ENCODE measurements at regions not wholly inside any gene's neighbourhood (a gene's known extent, or its start where the extent isn't known, plus 50 kb on each side); places are given as distances from the start of the nearest gene placed in this dataset.
A peak's percentile ranks its signal among the peaks of the same experiment; 100 is the strongest.

DNA sequence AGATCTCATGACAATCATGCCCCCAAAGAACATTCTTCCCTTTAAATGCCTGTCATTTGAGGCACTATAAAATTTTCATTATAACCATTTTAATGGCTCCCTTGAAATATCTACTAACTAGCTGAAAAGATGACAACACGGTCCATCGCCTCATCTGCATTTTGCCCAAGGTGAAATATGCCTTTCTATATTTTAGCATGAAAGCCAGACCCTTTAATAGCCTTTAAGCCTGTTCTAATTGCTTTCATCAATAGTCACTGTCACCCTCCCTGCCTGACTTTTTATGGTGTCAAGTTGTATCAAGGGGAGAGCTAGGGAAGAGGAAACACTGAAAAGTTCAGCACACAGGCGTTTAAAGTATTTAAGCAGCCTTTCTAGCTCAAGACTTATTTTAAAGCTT, 144.1 kb upstream of the PRICKLE2 start:
- no peaks in the 10 kb centered on the region for H3K4me1 ChIP-seq
- ATAC-seq (no peak), DNase-seq (no peak)
- H3K36me3 ChIP-seq: no peaks in the 10 kb centered on the region
- intact Hi-C loops (cut with DNase I): no loop called here
- TF ChIP-seq, protein P1, sequence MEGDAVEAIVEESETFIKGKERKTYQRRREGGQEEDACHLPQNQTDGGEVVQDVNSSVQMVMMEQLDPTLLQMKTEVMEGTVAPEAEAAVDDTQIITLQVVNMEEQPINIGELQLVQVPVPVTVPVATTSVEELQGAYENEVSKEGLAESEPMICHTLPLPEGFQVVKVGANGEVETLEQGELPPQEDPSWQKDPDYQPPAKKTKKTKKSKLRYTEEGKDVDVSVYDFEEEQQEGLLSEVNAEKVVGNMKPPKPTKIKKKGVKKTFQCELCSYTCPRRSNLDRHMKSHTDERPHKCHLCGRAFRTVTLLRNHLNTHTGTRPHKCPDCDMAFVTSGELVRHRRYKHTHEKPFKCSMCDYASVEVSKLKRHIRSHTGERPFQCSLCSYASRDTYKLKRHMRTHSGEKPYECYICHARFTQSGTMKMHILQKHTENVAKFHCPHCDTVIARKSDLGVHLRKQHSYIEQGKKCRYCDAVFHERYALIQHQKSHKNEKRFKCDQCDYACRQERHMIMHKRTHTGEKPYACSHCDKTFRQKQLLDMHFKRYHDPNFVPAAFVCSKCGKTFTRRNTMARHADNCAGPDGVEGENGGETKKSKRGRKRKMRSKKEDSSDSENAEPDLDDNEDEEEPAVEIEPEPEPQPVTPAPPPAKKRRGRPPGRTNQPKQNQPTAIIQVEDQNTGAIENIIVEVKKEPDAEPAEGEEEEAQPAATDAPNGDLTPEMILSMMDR (IDR thresholded peaks at IDR 0.05): no peak
- no peak for TF ChIP-seq POLR2A (IDR thresholded peaks at IDR 0.05)
- H3K4me3 ChIP-seq: no peak overlapping the region
- H3K9me3 ChIP-seq: no peaks in the 10 kb centered on the region
- WGBS (ENCODE audit: insufficient coverage, low coverage, low lambda C conversion rate, missing lambda C conversion rate): 79% methylated on average over 3 of the region's 3 CpGs
- H3K27me3 ChIP-seq: no peaks in the 10 kb centered on the region
- H3K27ac ChIP-seq: no peak overlapping the region

DNA sequence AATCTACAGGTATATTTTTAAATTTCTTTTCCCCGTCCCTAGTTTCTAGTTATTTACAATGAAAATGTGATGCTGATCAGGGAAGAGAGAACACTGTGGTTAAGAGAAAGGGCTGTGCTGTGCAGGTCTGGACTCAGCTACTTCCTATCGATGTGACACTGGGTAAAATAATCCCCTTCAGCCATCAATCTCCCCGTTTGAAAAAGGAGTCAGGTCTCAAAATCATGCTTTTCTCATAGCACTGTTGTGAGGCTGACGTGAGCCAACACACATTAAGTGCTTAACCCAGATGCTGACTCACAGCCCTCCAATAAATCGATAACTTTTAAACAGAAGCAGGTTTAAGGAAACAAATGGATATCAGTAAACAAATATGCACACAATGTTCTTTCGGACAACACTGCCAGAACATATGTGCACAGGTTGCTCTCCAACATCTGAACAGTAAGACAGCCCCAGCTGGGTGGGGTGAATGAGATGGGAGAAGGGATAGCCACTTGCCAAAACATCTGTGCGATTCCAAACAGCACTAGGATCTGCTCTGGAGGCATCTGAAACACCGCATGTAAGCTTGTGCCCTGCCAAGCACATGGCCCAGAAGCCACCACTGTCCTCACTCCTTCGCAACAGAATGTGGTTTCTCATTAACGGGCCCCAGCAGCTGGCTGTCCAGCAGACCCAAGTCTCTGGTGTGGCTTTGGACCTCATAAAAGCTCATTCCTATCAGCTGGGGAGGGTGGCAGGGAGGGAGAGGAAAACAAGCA, 143.2 kb upstream of the PRICKLE2 start:
- H3K4me3 ChIP-seq: no peak overlapping the region
- H3K27ac ChIP-seq: no peak overlapping the region
- no peak for DNase-seq
- H3K36me3 ChIP-seq: no peaks in the 10 kb centered on the region
- H3K4me1 ChIP-seq: no peaks in the 10 kb centered on the region
- H3K9me3 ChIP-seq: no peaks in the 10 kb centered on the region
- H3K27me3 ChIP-seq: no peaks in the 10 kb centered on the region
- WGBS (ENCODE audit: insufficient coverage, low coverage, low lambda C conversion rate, missing lambda C conversion rate): 42% methylated on average over 8 of the region's 10 CpGs
- peak; percentile 28 to 77 (median 52) for ATAC-seq
- no peak for TF ChIP-seq POLR2A (IDR thresholded peaks at IDR 0.05)
- TF ChIP-seq, protein P1 (IDR thresholded peaks at IDR 0.05): no peak
- intact Hi-C loops (cut with DNase I): no loop called here

DNA sequence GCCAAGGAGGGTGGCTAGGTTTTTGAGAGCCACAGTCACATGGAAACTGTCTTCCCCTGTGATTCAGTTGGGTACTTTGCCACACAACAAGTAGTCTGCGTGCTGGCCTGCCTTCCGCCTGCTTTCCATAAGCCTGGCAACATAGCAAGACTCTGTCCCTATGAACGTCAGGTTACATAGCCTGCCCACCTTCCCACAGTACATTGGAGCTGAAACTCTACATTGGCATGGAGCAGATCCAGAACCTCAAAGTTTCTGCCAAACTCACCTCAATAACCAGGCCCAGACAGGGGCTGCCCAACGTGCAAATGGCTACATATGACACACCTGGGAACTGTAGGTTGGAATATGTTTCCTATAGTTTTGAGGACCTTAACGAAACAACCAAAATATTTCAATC, 140.6 kb upstream of the PRICKLE2 start:
- no peak for TF ChIP-seq POLR2A (IDR thresholded peaks at IDR 0.05)
- TF ChIP-seq, protein P1 (IDR thresholded peaks at IDR 0.05): no peak
- DNase-seq (no peak), ATAC-seq (no peak)
- 86% methylated on average over 4 of the region's 5 CpGs for WGBS (ENCODE audit: insufficient coverage, low coverage, low lambda C conversion rate, missing lambda C conversion rate)
- no peak overlapping the region for H3K4me3 ChIP-seq
- no peaks in the 10 kb centered on the region for H3K36me3 ChIP-seq
- no peaks in the 10 kb centered on the region for H3K4me1 ChIP-seq
- H3K9me3 ChIP-seq: no peaks in the 10 kb centered on the region
- intact Hi-C loops (cut with DNase I): no loop called here
- H3K27me3 ChIP-seq: no peaks in the 10 kb centered on the region
- H3K27ac ChIP-seq: no peak overlapping the region

DNA sequence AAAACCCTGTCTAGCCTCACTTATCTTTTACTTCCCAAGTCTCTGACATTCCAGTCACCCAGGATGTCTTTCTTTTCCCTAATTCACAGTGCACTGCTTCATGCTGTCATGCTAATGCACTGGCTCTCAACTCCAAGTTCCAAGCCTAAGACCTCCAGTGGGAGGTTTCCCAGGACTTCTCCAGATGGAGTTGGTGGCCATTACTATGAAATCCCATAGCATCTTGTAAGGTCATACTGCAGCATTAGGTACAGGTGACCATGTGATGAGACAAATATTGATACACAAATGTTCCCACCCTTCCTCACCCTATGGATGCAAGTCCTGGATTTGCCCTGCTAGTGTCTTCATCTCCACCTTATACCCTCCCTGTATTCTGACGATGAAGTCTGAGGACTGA, 138.6 kb upstream of the PRICKLE2 start:
- no peaks in the 10 kb centered on the region for H3K4me1 ChIP-seq
- no peak overlapping the region for H3K27ac ChIP-seq
- DNase-seq (no peak), ATAC-seq (no peak)
- no peaks in the 10 kb centered on the region for H3K9me3 ChIP-seq
- no peaks in the 10 kb centered on the region for H3K27me3 ChIP-seq
- no peaks in the 10 kb centered on the region for H3K36me3 ChIP-seq
- intact Hi-C loops (cut with DNase I): no loop called here
- no peak overlapping the region for H3K4me3 ChIP-seq
- TF ChIP-seq, protein P1 (IDR thresholded peaks at IDR 0.05): no peak
- no peak for TF ChIP-seq POLR2A (IDR thresholded peaks at IDR 0.05)
- WGBS (ENCODE audit: insufficient coverage, low coverage, low lambda C conversion rate, missing lambda C conversion rate): 80% methylated on average over 1 of the region's 1 CpG
